ENCODE measurements at regions not wholly inside any gene's neighbourhood (a gene's known extent, or its start where the extent isn't known, plus 50 kb on each side); places are given as distances from the start of the nearest gene placed in this dataset.

GRCh38 chr1:191350938-191351337 is 807.3 kb upstream of the RGS18 start:
- Histone ChIP-seq H3K9me3 (no peaks in the 10 kb centered on the region), H3K4me3 (no peak overlapping the region), H3K4me1 (no peaks in the 10 kb centered on the region), H3K9ac (ENCODE audit: low read depth in 2 of 2, low read length in 2 of 2) (no peak overlapping the region), H3K27ac (no peak overlapping the region), H3K27me3 (no peaks in the 10 kb centered on the region), H3K36me3 (no peaks in the 10 kb centered on the region)
- intact Hi-C loops (cut with DNase I) = no loop called here
- no peak for DNase-seq
- no peak for TF ChIP-seq CTCF (IDR thresholded peaks at IDR 0.05)

DNA sequence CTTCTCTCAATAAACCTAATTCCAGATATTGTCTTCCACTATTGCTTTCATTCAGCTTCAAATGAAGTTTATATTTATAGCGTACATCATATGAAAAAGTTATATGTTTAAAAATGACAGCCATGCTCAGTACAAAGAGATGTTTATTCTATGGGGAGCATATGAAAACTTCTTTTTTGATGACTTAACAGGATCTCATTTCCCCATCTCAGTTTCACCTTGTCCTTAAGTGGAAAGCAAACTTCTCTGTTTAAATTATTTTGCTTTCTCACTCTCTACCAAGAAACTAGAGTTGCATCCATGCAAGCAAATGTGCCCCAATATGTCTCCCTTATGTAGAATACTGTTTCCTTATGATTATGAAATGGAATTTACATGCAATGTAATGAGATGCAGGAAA is 799.5 kb upstream of the RGS18 start:
- Histone ChIP-seq H3K27me3 (no peaks in the 10 kb centered on the region), H3K9ac (ENCODE audit: low read depth in 2 of 2, low read length in 2 of 2) (no peak overlapping the region), H3K4me1 (no peaks in the 10 kb centered on the region), H3K4me3 (no peak overlapping the region), H3K9me3 (no peaks in the 10 kb centered on the region), H3K36me3 (no peaks in the 10 kb centered on the region), H3K27ac (no peak overlapping the region)
- no peak for DNase-seq
- intact Hi-C loops (cut with DNase I) = no loop called here
- no peak for TF ChIP-seq CTCF (IDR thresholded peaks at IDR 0.05)

GRCh38 chr1:191366686-191367085 is 791.6 kb upstream of the RGS18 start:
- no peaks in the 10 kb centered on the region for H3K36me3 ChIP-seq
- intact Hi-C loops (cut with DNase I) = no loop called here

GRCh38 chr1:191368891-191369654 is 789.2 kb upstream of the RGS18 start:
- H3K9me3 ChIP-seq = no peaks in the 10 kb centered on the region
- TF ChIP-seq CTCF (IDR thresholded peaks at IDR 0.05) = no peak
- intact Hi-C loops (cut with DNase I) = no loop called here
- no peak overlapping the region for H3K4me3 ChIP-seq
- no peak for DNase-seq
- no peaks in the 10 kb centered on the region for H3K36me3 ChIP-seq
- no peak overlapping the region for H3K27ac ChIP-seq
- no peaks in the 10 kb centered on the region for H3K27me3 ChIP-seq
- no peak overlapping the region for H3K9ac ChIP-seq (ENCODE audit: low read depth in 2 of 2, low read length in 2 of 2)
- no peaks in the 10 kb centered on the region for H3K4me1 ChIP-seq

More at GRCh38 chr1:191366686-191367085, 791.6 kb upstream of the RGS18 start:
- DNase-seq = no peak
- Histone ChIP-seq H3K27ac (no peak overlapping the region), H3K4me3 (no peak overlapping the region), H3K9me3 (no peaks in the 10 kb centered on the region), H3K9ac (ENCODE audit: low read depth in 2 of 2, low read length in 2 of 2) (no peak overlapping the region), H3K27me3 (no peaks in the 10 kb centered on the region), H3K4me1 (no peaks in the 10 kb centered on the region)
- no peak for TF ChIP-seq CTCF (IDR thresholded peaks at IDR 0.05)

GRCh38 chr1:191371626-191372025 is 786.6 kb upstream of the RGS18 start:
- H3K4me1 ChIP-seq = no peaks in the 10 kb centered on the region
- intact Hi-C loops (cut with DNase I) = no loop called here
- H3K9me3 ChIP-seq = no peaks in the 10 kb centered on the region
- H3K4me3 ChIP-seq = no peak overlapping the region
- no peak for DNase-seq
- H3K36me3 ChIP-seq = no peaks in the 10 kb centered on the region
- H3K27me3 ChIP-seq = no peaks in the 10 kb centered on the region
- H3K27ac ChIP-seq = no peak overlapping the region
- no peak for TF ChIP-seq CTCF (IDR thresholded peaks at IDR 0.05)
- no peak overlapping the region for H3K9ac ChIP-seq (ENCODE audit: low read depth in 2 of 2, low read length in 2 of 2)

All from colonic mucosa (tissue), 4 donors.